GM18502 (cell line): ENCODE measurements at regions not wholly inside any gene's neighbourhood (a gene's known extent, or its start where the extent isn't known, plus 50 kb on each side); places are given as distances from the start of the nearest gene placed in this dataset.
"Not testable (repeated sequence)": the region's sequence is repeated elsewhere in the genome, so short reads cannot be mapped to it uniquely, and the experiment has no call there.

Experiments
- ATAC-seq: cut with Tn5 transposase; IDR thresholded peaks from one replicate; pipeline ENCODE4 v1.9.1; 2021; ENCODE audit warnings: mild to moderate bottlenecking; ENCODE audit not compliant: unreplicated experiment, poor library complexity

- ATAC-seq: no peak
Measured at GRCh38 chr6:14216946-14217684, 99.5 kb downstream of the CD83 start.

- ATAC-seq: no peak
Measured at GRCh38 chr6:14217728-14218518, 100.4 kb downstream of the CD83 start.

GRCh38 chr6:14218519-14218800 lies 100.9 kb downstream of the CD83 start:
- ATAC-seq: no peak

GRCh38 chr6:14221564-14222279 lies 104.2 kb downstream of the CD83 start:
- no peak for ATAC-seq

GRCh38 chr6:14222956-14223355 lies 105.4 kb downstream of the CD83 start:
- no peak for ATAC-seq

- ATAC-seq: peak; percentile 71
Measured at GRCh38 chr6:14224359-14225103, 107.0 kb downstream of the CD83 start.

GRCh38 chr6:14226051-14226660 lies 108.6 kb downstream of the CD83 start:
- ATAC-seq: no peak

- no peak for ATAC-seq
Measured at GRCh38 chr6:14228571-14228970, 111.0 kb downstream of the CD83 start.

- no peak for ATAC-seq
Measured at GRCh38 chr6:14231071-14231483, 113.5 kb downstream of the CD83 start.

GRCh38 chr6:14231501-14232280 lies 114.1 kb downstream of the CD83 start:
- no peak for ATAC-seq

GRCh38 chr6:14232889-14233288 lies 115.3 kb downstream of the CD83 start:
- no peak for ATAC-seq

GRCh38 chr6:14235653-14236356 lies 118.2 kb downstream of the CD83 start:
- no peak for ATAC-seq

GRCh38 chr6:14239097-14239496 lies 121.5 kb downstream of the CD83 start:
- ATAC-seq: no peak

- no peak for ATAC-seq
Measured at GRCh38 chr6:14240411-14241166, 123.0 kb downstream of the CD83 start.

- no peak for ATAC-seq
Measured at GRCh38 chr6:14241255-14242070, 123.9 kb downstream of the CD83 start.

- not testable (repeated sequence) for ATAC-seq
Measured at GRCh38 chr6:14242912-14243311, 125.3 kb downstream of the CD83 start.

- no peak for ATAC-seq
Measured at GRCh38 chr6:14243597-14243996, 126.0 kb downstream of the CD83 start.
